B cell (primary cell): ENCODE measurements at regions not wholly inside any gene's neighbourhood (a gene's known extent, or its start where the extent isn't known, plus 50 kb on each side); places are given as distances from the start of the nearest gene placed in this dataset.

Experiments
- ATAC-seq: fragments of 200-7000 bp; cut with Tn5 transposase; one replicate; pipeline ENCODE4 v1.10.0; 2021; ENCODE audit warnings: low read depth, mild to moderate bottlenecking, moderate number of reproducible peaks, moderate library complexity
- CTCF ChIA-PET: fragments of 350-600 bp; sonication (Branson Sonifier 250); formaldehyde crosslinking; loops from one replicate; lab custom pipeline; 2021; ENCODE audit warnings: antibody characterized with exemption, inconsistent platforms; lab: Charles Lee
- POLR2A ChIA-PET: fragments of 350-600 bp; sonication (Branson Sonifier 250); formaldehyde crosslinking; loops from one replicate; lab custom pipeline; 2021; ENCODE audit warnings: antibody characterized with exemption; lab: Charles Lee
- DNase-seq: peaks from one replicate; pipeline ENCODE4 v3.0.0; 2013
- H2AFZ ChIP-seq: 2 replicates; pipeline ENCODE4 v1.6.1; 2012; ENCODE audit warnings: mild to moderate bottlenecking, low read depth, low read length; ENCODE audit not compliant: insufficient read depth, poor library complexity, severe bottlenecking
- H3K27ac ChIP-seq, 2 donors: 1 replicate in 1 of 2; 2 replicates in 1 of 2; pipeline ENCODE4 v1.5.1; 2012 to 2013; ENCODE audit warnings: low read length in 2 of 2, mild to moderate bottlenecking in 2 of 2, moderate library complexity in 1 of 2
- H3K27me3 ChIP-seq, 4 experiments: fragments of 200-600 bp in 1 of 4; sonication (generic) in 1 of 4; replicated peaks in 1 of 4; 1 replicate in 2 of 4; 2 replicates in 2 of 4; pipeline versions ENCODE4 v1.6.1 to v1.7.0; 2013 to 2016; ENCODE audit warnings: low read length in 3 of 4, mild to moderate bottlenecking in 2 of 4, mixed read lengths in 1 of 4, moderate library complexity in 1 of 4; ENCODE audit not compliant: insufficient read depth in 4 of 4, control insufficient read depth in 3 of 4; ENCODE audit errors: control extremely low read depth in 1 of 4
- H3K36me3 ChIP-seq, 2 experiments: replicated peaks in 1 of 2; 1 replicate in 1 of 2; 2 replicates in 1 of 2; pipeline versions ENCODE4 v1.6.1 to v1.7.1; 2013; ENCODE audit warnings: low read length in 1 of 2; ENCODE audit not compliant: insufficient read depth in 2 of 2, control insufficient read depth in 1 of 2; ENCODE audit errors: control extremely low read depth in 1 of 2, extremely low read depth in 1 of 2
- H3K4me1 ChIP-seq, 2 donors: fragments of 200-600 bp in 1 of 2; sonication (generic) in 1 of 2; 1 replicate in 1 of 2; 2 replicates in 1 of 2; pipeline versions ENCODE4 v1.5.1 to v1.6.1; 2013 to 2017; ENCODE audit warnings: low read length in 2 of 2; ENCODE audit not compliant: control insufficient read depth in 2 of 2, insufficient read depth in 2 of 2
- H3K4me2 ChIP-seq: replicated peaks from 2 replicates; pipeline ENCODE3; 2012; ENCODE audit warnings: mild to moderate bottlenecking, low read depth, low read length; ENCODE audit not compliant: poor library complexity, severe bottlenecking
- H3K4me3 ChIP-seq, 5 experiments: fragments of 200-600 bp in 1 of 5; sonication (generic) in 1 of 5; 1 replicate in 3 of 5; 2 replicates in 2 of 5; pipeline versions ENCODE4 v1.5.1 to v1.7.0; 2011 to 2016; ENCODE audit warnings: low read length in 4 of 5, mild to moderate bottlenecking in 4 of 5, low read depth in 2 of 5, control low read depth in 1 of 5, moderate library complexity in 1 of 5; ENCODE audit not compliant: insufficient read depth in 1 of 5; ENCODE audit errors: control extremely low read depth in 1 of 5, extremely low read depth in 1 of 5
- H3K79me2 ChIP-seq: fragments of 200-600 bp; sonication (generic); one replicate; pipeline ENCODE4 v1.6.0; 2016; ENCODE audit warnings: low read length; ENCODE audit not compliant: control insufficient read depth, insufficient read depth
- H3K9ac ChIP-seq: fragments of 200-600 bp; sonication (generic); 2 replicates; pipeline ENCODE4 v1.6.1; 2017; ENCODE audit warnings: mild to moderate bottlenecking, low read length, moderate library complexity
- H3K9me3 ChIP-seq, 3 donors: one replicate each; pipeline versions ENCODE4 v1.6.1 to v1.7.1; 2013; ENCODE audit warnings: low read length in 2 of 3; ENCODE audit not compliant: control insufficient read depth in 2 of 3, insufficient read depth in 1 of 3; ENCODE audit errors: control extremely low read depth in 1 of 3
- H4K20me1 ChIP-seq: 2 replicates; pipeline ENCODE4 v1.6.0; 2012; ENCODE audit warnings: mild to moderate bottlenecking, low read length; ENCODE audit not compliant: insufficient read depth, control insufficient read depth, poor library complexity, severe bottlenecking
- H3K27ac Mint-ChIP-seq: one replicate; pipeline ENCODE4 v1.8.0; 2021; ENCODE audit warnings: mixed read lengths
- H3K27me3 Mint-ChIP-seq: one replicate; pipeline ENCODE4 v1.8.0; 2021; ENCODE audit warnings: mixed read lengths
- H3K4me1 Mint-ChIP-seq: one replicate; pipeline ENCODE4 v1.8.0; 2021; ENCODE audit warnings: mixed read lengths
- H3K4me3 Mint-ChIP-seq: one replicate; pipeline ENCODE4 v1.8.0; 2021; ENCODE audit warnings: mixed read lengths
- H3K9me3 Mint-ChIP-seq: one replicate; pipeline ENCODE4 v1.8.0; 2022; ENCODE audit warnings: mixed read lengths; ENCODE audit not compliant: insufficient read depth
- CTCF ChIP-seq: fragments of 200-600 bp; IDR thresholded peaks from one replicate; pipeline ENCODE4 v1.8.0; 2022; ENCODE audit warnings: antibody characterized with exemption, mild to moderate bottlenecking
- EZH2 ChIP-seq: IDR thresholded peaks from 2 replicates; pipeline ENCODE4 v1.6.1; 2012; ENCODE audit warnings: borderline replicate concordance, low read depth, mild to moderate bottlenecking, moderate library complexity, low read length; ENCODE audit not compliant: insufficient read depth, poor library complexity, severe bottlenecking
- WGBS: methylation state at CpG from one replicate; pipeline ENCODE4 v1.1.5; 2013; ENCODE audit warnings: missing lambda C conversion rate; ENCODE audit not compliant: insufficient coverage; 5-methylcytosine and 5-hydroxymethylcytosine counted together
- intact Hi-C: fragments of 100-400 bp; cut with micrococcal nuclease; formaldehyde crosslinking; loops from one replicate; pipeline ENCODE4 v1.10.0; 2022

- no CpG with 5 or more reads among the region's 1 CpG for WGBS
- no peaks in the 10 kb centered on the region for H3K79me2 ChIP-seq
- H3K9me3 Mint-ChIP-seq = no peaks in the 10 kb centered on the region
- POLR2A ChIA-PET = no interaction called here
- ATAC-seq = no peak
- no peak for TF ChIP-seq CTCF
- TF ChIP-seq EZH2 = no peak
- H2AFZ ChIP-seq = no peak overlapping the region
- H3K4me2 ChIP-seq = no peak overlapping the region
- no peaks in the 10 kb centered on the region for H3K9me3 ChIP-seq
- no peaks in the 10 kb centered on the region for H3K27me3 ChIP-seq
- H3K27ac ChIP-seq = no peak overlapping the region
- H4K20me1 ChIP-seq = no peaks in the 10 kb centered on the region
- no peak for DNase-seq
- H3K4me1 Mint-ChIP-seq = no peaks in the 10 kb centered on the region
- H3K4me3 Mint-ChIP-seq = no peak overlapping the region
- no peak overlapping the region for H3K4me3 ChIP-seq
- H3K36me3 ChIP-seq = no peaks in the 10 kb centered on the region
- intact Hi-C loops = no loop called here
- CTCF ChIA-PET = no interaction called here
- no peaks in the 10 kb centered on the region for H3K27me3 Mint-ChIP-seq
- no peaks in the 10 kb centered on the region for H3K4me1 ChIP-seq
- no peak overlapping the region for H3K9ac ChIP-seq
- no peak overlapping the region for H3K27ac Mint-ChIP-seq
Measured at GRCh38 chr12:85626001-85626783, 210.0 kb downstream of the RASSF9 start.

GRCh38 chr12:85626784-85627171 is 209.4 kb downstream of the RASSF9 start:
- no peak overlapping the region for H3K27ac Mint-ChIP-seq
- Histone ChIP-seq H3K27ac (no peak overlapping the region), H3K4me2 (no peak overlapping the region), H3K79me2 (no peaks in the 10 kb centered on the region), H4K20me1 (no peaks in the 10 kb centered on the region), H3K27me3 (no peaks in the 10 kb centered on the region), H3K9ac (no peak overlapping the region), H3K36me3 (no peaks in the 10 kb centered on the region), H2AFZ (no peak overlapping the region), H3K9me3 (no peaks in the 10 kb centered on the region), H3K4me3 (no peak overlapping the region), H3K4me1 (no peaks in the 10 kb centered on the region)
- ChIA-PET POLR2A (no interaction called here), CTCF (no interaction called here)
- intact Hi-C loops = no loop called here
- no CpG with 5 or more reads among the region's 1 CpG for WGBS
- H3K4me1 Mint-ChIP-seq = no peaks in the 10 kb centered on the region
- H3K4me3 Mint-ChIP-seq = no peak overlapping the region
- no peaks in the 10 kb centered on the region for H3K27me3 Mint-ChIP-seq
- no peak for TF ChIP-seq EZH2
- H3K9me3 Mint-ChIP-seq = no peaks in the 10 kb centered on the region
- ATAC-seq = no peak
- DNase-seq = no peak
